ENCODE measurements at regions not wholly inside any gene's neighbourhood (a gene's known extent, or its start where the extent isn't known, plus 50 kb on each side); places are given as distances from the start of the nearest gene placed in this dataset.

DNA sequence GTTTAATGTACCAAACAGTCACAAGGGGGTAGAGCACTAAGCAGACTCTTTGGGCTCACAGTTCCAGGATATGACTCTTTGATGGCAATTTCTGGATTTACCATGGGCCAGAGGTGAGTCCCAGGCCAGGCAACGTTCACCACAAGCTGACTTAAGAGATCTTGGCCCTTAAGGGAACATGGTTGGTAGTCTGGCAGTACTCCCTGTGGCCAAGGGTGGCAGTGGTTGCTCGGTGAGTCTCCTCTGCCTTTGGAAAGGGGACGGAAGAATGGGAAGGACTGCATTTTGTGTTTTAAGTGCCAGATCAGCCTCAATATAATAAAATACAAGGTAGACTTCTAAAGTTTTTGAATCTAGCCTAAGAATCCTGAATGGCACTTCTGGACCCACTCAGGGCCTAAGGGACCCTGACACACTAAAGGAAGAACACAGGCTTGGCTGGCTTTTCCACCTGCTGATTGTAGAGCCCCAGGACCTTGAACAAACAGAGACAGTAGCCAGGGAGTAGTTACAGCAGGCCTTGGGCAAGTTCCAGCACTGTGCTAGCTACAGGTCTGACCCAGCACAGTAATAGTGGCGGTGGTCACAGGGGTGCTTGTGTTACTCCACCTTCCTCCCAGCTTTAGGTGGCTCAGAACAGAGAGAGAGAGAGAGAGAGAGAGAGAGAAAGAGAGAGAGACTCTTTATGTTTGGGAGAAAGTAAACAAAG is 730.7 kb upstream of the ALCAM start:
- no peak overlapping the region for H3K4me3 ChIP-seq (ENCODE audit: low read length)
- no peak for DNase-seq (ENCODE audit: low read depth)
- TF ChIP-seq, protein P1, sequence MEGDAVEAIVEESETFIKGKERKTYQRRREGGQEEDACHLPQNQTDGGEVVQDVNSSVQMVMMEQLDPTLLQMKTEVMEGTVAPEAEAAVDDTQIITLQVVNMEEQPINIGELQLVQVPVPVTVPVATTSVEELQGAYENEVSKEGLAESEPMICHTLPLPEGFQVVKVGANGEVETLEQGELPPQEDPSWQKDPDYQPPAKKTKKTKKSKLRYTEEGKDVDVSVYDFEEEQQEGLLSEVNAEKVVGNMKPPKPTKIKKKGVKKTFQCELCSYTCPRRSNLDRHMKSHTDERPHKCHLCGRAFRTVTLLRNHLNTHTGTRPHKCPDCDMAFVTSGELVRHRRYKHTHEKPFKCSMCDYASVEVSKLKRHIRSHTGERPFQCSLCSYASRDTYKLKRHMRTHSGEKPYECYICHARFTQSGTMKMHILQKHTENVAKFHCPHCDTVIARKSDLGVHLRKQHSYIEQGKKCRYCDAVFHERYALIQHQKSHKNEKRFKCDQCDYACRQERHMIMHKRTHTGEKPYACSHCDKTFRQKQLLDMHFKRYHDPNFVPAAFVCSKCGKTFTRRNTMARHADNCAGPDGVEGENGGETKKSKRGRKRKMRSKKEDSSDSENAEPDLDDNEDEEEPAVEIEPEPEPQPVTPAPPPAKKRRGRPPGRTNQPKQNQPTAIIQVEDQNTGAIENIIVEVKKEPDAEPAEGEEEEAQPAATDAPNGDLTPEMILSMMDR (conservative IDR thresholded peaks at IDR 0.05; ENCODE audit: low read length) = peak; percentile 20; the same call in 1 of the 2 replicates

DNA sequence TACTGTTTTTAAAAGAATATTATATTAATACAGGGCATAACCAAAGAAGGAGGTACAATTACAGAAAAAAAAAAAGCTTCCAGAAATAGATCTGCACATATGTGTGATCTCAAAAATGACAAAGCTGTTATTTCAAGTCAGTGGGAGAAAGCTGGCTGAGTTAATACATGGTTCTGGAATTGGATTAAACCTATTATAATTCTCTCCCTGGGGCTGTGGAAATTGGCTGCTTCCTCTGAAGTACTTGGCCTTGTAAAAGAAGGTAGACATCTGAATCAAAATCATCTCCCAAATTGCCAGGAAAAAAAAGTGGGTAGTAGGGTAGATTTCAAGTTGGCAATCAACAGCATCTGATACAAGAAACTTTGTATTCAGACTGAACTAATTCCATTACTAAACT is 723.9 kb upstream of the ALCAM start:
- DNase-seq (ENCODE audit: low read depth) = no peak
- TF ChIP-seq, protein P1 (conservative IDR thresholded peaks at IDR 0.05; ENCODE audit: low read length) = no peak
- H3K4me3 ChIP-seq (ENCODE audit: low read length) = no peak overlapping the region

DNA sequence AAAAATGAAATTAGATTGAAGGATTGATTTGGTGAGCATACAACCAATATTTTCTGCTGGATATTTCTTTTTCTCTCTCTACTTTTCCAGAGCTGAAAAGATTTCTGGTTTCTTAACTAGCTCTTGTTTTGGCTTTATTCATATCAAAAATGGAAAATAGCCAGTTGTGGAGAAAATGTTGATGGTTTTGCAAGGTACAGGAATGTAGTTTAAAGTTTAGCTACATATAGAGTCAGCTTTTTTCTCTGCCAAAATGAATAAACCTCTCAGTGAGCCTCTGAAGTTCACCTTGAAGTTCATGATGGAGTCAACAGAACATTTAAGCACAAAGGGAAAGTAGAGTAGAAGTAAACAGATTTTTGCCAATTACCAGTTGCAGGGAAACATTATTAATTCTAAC is 720.5 kb upstream of the ALCAM start:
- no peak overlapping the region for H3K4me3 ChIP-seq (ENCODE audit: low read length)
- TF ChIP-seq, protein P1 (conservative IDR thresholded peaks at IDR 0.05; ENCODE audit: low read length) = no peak
- DNase-seq (ENCODE audit: low read depth) = no peak

DNA sequence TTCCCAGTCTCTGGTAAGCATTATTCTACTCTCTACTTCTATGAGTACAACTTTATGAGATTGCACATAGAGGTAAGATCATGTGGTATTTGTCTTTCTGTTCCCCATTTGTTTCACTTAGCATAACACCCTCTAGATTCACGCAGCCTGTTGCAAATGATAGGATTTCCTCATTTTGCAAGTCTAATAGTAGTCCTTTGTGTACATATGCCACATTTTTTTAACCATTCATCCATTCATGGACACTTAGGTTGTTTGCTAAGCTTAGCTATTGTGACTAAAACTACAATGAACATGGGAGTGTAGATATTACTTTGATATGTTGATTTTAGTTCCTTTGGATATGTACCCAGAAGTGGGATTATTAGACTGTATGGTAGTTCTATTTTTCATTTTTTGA is 717.9 kb upstream of the ALCAM start:
- TF ChIP-seq, protein P1 (conservative IDR thresholded peaks at IDR 0.05; ENCODE audit: low read length) = no peak
- no peak for DNase-seq (ENCODE audit: low read depth)
- H3K4me3 ChIP-seq (ENCODE audit: low read length) = no peak overlapping the region

DNA sequence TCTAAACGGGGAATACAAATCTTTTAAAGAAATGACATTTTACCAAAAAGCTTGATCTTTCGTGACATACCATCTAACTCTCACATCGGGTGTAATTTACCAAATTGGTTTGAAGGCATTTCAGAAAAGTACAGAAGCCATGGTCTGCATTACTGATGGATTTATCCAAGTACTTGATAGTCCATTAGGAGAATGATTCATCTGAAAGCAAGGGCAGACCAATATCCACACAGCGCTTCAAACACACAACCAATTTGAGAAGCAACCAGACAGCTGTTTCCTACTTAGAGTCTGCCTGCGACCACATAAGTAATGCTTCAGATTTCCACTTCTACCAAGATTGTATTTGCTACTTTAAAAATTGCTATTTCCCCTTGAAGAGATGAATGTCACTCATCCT is 697.6 kb upstream of the ALCAM start:
- H3K4me3 ChIP-seq (ENCODE audit: low read length) = no peak overlapping the region
- TF ChIP-seq, protein P1 (conservative IDR thresholded peaks at IDR 0.05; ENCODE audit: low read length) = no peak
- DNase-seq (ENCODE audit: low read depth) = no peak

DNA sequence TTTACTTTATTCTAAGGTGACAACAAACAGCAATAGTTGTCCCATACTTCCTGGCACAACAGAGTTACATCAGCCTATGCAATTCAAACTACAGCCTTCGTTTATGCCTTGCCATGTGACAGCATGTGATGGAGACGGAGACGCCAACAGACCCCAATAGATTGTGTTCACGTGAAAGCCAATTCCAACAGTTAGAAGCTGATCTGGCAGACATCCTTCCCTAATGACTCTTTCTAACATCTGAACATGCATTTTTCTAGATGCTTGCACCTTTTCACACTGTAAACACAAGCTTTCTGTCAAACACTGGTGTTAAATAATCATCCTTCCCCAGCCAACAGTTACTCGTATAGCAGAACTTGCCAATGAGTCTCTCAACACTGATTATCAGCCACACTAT is 694.4 kb upstream of the ALCAM start:
- no peak overlapping the region for H3K4me3 ChIP-seq (ENCODE audit: low read length)
- TF ChIP-seq, protein P1 (conservative IDR thresholded peaks at IDR 0.05; ENCODE audit: low read length) = no peak
- no peak for DNase-seq (ENCODE audit: low read depth)

DNA sequence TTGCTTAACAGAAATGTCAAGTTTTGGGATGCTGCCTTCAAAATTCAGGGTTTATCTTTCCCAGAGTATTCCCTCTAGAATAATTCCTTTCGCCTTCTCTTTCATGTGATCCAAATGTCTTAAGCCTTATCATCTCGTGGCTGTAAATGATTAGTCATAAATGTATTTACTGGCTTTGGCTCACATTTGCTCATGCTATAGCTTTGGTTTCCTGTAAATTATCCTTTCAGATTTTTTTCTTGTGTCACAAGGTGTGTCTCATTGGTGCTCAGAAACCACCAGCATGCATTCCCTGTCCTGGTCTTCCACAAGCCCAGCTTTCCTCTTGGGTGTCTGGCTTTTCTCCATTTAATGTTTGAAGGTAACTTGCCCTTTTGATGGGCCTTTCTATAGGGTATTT is 692.7 kb upstream of the ALCAM start:
- no peak for DNase-seq (ENCODE audit: low read depth)
- TF ChIP-seq, protein P1 (conservative IDR thresholded peaks at IDR 0.05; ENCODE audit: low read length) = no peak
- H3K4me3 ChIP-seq (ENCODE audit: low read length) = no peak overlapping the region
